HG03103 (cell line): ENCODE measurements at regions not wholly inside any gene's neighbourhood (a gene's known extent, or its start where the extent isn't known, plus 50 kb on each side); places are given as distances from the start of the nearest gene placed in this dataset.
"Not testable (repeated sequence)": the region's sequence is repeated elsewhere in the genome, so short reads cannot be mapped to it uniquely, and the experiment has no call there.

Source experiments
- ATAC-seq: cut with Tn5 transposase; IDR thresholded peaks from one replicate; pipeline ENCODE4 v1.9.1; 2021; ENCODE audit warnings: low read depth; ENCODE audit not compliant: unreplicated experiment

- no peak for ATAC-seq
These were observed 634.6 kb upstream of the CNTNAP2 start for GRCh38 chr7:145481985-145482384.

- ATAC-seq, result no peak
These were observed 638.1 kb upstream of the CNTNAP2 start for GRCh38 chr7:145478541-145478940.

- ATAC-seq, result no peak
These were observed 638.3 kb upstream of the TPK1 start for GRCh38 chr7:145474009-145474686.

GRCh38 chr7:145471883-145472282, 636.0 kb upstream of the TPK1 start:
- ATAC-seq, result no peak

- ATAC-seq, result no peak
These were observed 628.4 kb upstream of the TPK1 start for GRCh38 chr7:145464287-145464686.

- ATAC-seq, result no peak
These were observed 626.6 kb upstream of the TPK1 start for GRCh38 chr7:145462463-145462862.

GRCh38 chr7:145434811-145435210, 599.0 kb upstream of the TPK1 start:
- no peak for ATAC-seq

- no peak for ATAC-seq
These were observed 596.0 kb upstream of the TPK1 start for GRCh38 chr7:145431834-145432233.

- ATAC-seq, result not testable (repeated sequence)
These were observed 582.6 kb upstream of the TPK1 start for GRCh38 chr7:145418481-145418880.

GRCh38 chr7:145411066-145411465, 575.2 kb upstream of the TPK1 start:
- ATAC-seq, result no peak

- no peak for ATAC-seq
These were observed 562.9 kb upstream of the TPK1 start for GRCh38 chr7:145398758-145399157.

GRCh38 chr7:145394126-145394525, 558.3 kb upstream of the TPK1 start:
- ATAC-seq, result no peak

- no peak for ATAC-seq
These were observed 546.9 kb upstream of the TPK1 start for GRCh38 chr7:145382762-145383161.

GRCh38 chr7:145378197-145378596, 542.3 kb upstream of the TPK1 start:
- no peak for ATAC-seq

GRCh38 chr7:145360511-145361100, 524.8 kb upstream of the TPK1 start:
- ATAC-seq, result no peak

- no peak for ATAC-seq
These were observed 514.5 kb upstream of the TPK1 start for GRCh38 chr7:145350334-145350733.

- not testable (repeated sequence) for ATAC-seq
These were observed 513.6 kb upstream of the TPK1 start for GRCh38 chr7:145349452-145349851.

GRCh38 chr7:145347271-145347670, 511.4 kb upstream of the TPK1 start:
- ATAC-seq, result no peak

GRCh38 chr7:145339319-145339718, 503.5 kb upstream of the TPK1 start:
- ATAC-seq, result no peak

- ATAC-seq, result no peak
These were observed 495.7 kb upstream of the TPK1 start for GRCh38 chr7:145331522-145331921.

GRCh38 chr7:145331076-145331475, 495.2 kb upstream of the TPK1 start:
- no peak for ATAC-seq

- no peak for ATAC-seq
These were observed 491.8 kb upstream of the TPK1 start for GRCh38 chr7:145327646-145328045.
